ENCODE measurements at regions not wholly inside any gene's neighbourhood (a gene's known extent, or its start where the extent isn't known, plus 50 kb on each side); places are given as distances from the start of the nearest gene placed in this dataset.

- Histone ChIP-seq H3K36me3 (no peaks in the 10 kb centered on the region), H3K27ac (no peak overlapping the region), H3K4me3 (no peak overlapping the region), H3K4me1 (no peaks in the 10 kb centered on the region), H3K9me3 (no peaks in the 10 kb centered on the region), H3K27me3 (no peaks in the 10 kb centered on the region)
- DNase-seq (ENCODE audit: low spot score) = no peak
- TF ChIP-seq CTCF (IDR thresholded peaks at IDR 0.05) = no peak
These were observed 114.8 kb upstream of the MARCKS start for GRCh38 chr6:113742342-113742741.

GRCh38 chr6:113744861-113745260 is 112.3 kb upstream of the MARCKS start:
- no peaks in the 10 kb centered on the region for H3K4me1 ChIP-seq
- H3K9me3 ChIP-seq = no peaks in the 10 kb centered on the region
- no peak overlapping the region for H3K4me3 ChIP-seq
- no peak for TF ChIP-seq CTCF (IDR thresholded peaks at IDR 0.05)
- no peaks in the 10 kb centered on the region for H3K36me3 ChIP-seq
- H3K27ac ChIP-seq = no peak overlapping the region
- no peak for DNase-seq (ENCODE audit: low spot score)
- H3K27me3 ChIP-seq = no peaks in the 10 kb centered on the region

- no peaks in the 10 kb centered on the region for H3K36me3 ChIP-seq
- H3K4me3 ChIP-seq = no peak overlapping the region
- no peaks in the 10 kb centered on the region for H3K9me3 ChIP-seq
- no peak for DNase-seq (ENCODE audit: low spot score)
- no peaks in the 10 kb centered on the region for H3K4me1 ChIP-seq
- no peak overlapping the region for H3K27ac ChIP-seq
- H3K27me3 ChIP-seq = no peaks in the 10 kb centered on the region
- TF ChIP-seq CTCF (IDR thresholded peaks at IDR 0.05) = no peak
These were observed 106.8 kb upstream of the MARCKS start for GRCh38 chr6:113750151-113750855.

- Histone ChIP-seq H3K9me3 (no peaks in the 10 kb centered on the region), H3K27me3 (no peaks in the 10 kb centered on the region), H3K27ac (no peak overlapping the region), H3K4me3 (no peak overlapping the region), H3K36me3 (no peaks in the 10 kb centered on the region), H3K4me1 (peaks cover 0 to 7% of the 10 kb centered on the region in 2 donors)
- no peak for TF ChIP-seq CTCF (IDR thresholded peaks at IDR 0.05)
- DNase-seq (ENCODE audit: low spot score) = no peak
These were observed 102.9 kb upstream of the MARCKS start for GRCh38 chr6:113754291-113754690.

GRCh38 chr6:113755449-113756289 is 101.5 kb upstream of the MARCKS start:
- no peak overlapping the region for H3K4me3 ChIP-seq
- no peak for TF ChIP-seq CTCF (IDR thresholded peaks at IDR 0.05)
- no peaks in the 10 kb centered on the region for H3K9me3 ChIP-seq
- DNase-seq (ENCODE audit: low spot score) = no peak
- H3K36me3 ChIP-seq = no peaks in the 10 kb centered on the region
- H3K4me1 ChIP-seq = peaks cover 0 to 7% of the 10 kb centered on the region in 2 donors
- no peak overlapping the region for H3K27ac ChIP-seq
- no peaks in the 10 kb centered on the region for H3K27me3 ChIP-seq
